ES-I3 (cell line): ENCODE measurements at regions not wholly inside any gene's neighbourhood (a gene's known extent, or its start where the extent isn't known, plus 50 kb on each side); places are given as distances from the start of the nearest gene placed in this dataset.

Experiments used
- H3K36me3 ChIP-seq: 2 replicates; pipeline ENCODE4 v1.6.1; 2013; ENCODE audit warnings: mild to moderate bottlenecking, low read length, control low read depth, moderate library complexity; ENCODE audit not compliant: insufficient read depth
- H3K4me1 ChIP-seq: 2 replicates; pipeline ENCODE4 v1.6.1; 2013; ENCODE audit warnings: mild to moderate bottlenecking, control low read depth, low read length; ENCODE audit not compliant: insufficient read depth
- H3K9ac ChIP-seq: 2 replicates; pipeline ENCODE4 v1.6.1; 2013; ENCODE audit warnings: low read depth, mild to moderate bottlenecking, low read length, moderate library complexity
- H3K9me3 ChIP-seq: 2 replicates; pipeline ENCODE4 v1.6.1; 2013; ENCODE audit warnings: mild to moderate bottlenecking, low read length, moderate library complexity; ENCODE audit not compliant: control insufficient read depth, insufficient read depth

DNA sequence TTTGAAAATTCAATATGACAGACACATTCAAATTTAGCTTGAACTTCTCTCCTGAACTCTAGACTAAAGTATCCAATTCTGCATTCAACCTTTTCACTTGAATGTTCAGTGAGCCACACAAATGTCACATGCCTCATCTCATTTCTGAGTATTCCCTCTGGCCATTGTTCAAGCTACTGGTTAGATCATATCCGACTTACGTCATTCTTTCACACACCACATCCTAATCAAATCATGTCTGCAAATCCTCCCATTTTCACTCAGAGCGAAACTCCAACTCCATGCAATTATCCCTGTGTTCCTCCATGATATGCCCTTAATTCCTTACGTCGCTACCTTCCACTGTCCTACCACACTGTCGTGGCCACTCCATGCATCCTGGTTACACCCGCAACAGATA, 425.1 kb downstream of the CBLN2 start:
- H3K36me3 ChIP-seq: no peaks in the 10 kb centered on the region
- no peaks in the 10 kb centered on the region for H3K9me3 ChIP-seq
- H3K4me1 ChIP-seq: no peaks in the 10 kb centered on the region
- H3K9ac ChIP-seq: no peak overlapping the region

DNA sequence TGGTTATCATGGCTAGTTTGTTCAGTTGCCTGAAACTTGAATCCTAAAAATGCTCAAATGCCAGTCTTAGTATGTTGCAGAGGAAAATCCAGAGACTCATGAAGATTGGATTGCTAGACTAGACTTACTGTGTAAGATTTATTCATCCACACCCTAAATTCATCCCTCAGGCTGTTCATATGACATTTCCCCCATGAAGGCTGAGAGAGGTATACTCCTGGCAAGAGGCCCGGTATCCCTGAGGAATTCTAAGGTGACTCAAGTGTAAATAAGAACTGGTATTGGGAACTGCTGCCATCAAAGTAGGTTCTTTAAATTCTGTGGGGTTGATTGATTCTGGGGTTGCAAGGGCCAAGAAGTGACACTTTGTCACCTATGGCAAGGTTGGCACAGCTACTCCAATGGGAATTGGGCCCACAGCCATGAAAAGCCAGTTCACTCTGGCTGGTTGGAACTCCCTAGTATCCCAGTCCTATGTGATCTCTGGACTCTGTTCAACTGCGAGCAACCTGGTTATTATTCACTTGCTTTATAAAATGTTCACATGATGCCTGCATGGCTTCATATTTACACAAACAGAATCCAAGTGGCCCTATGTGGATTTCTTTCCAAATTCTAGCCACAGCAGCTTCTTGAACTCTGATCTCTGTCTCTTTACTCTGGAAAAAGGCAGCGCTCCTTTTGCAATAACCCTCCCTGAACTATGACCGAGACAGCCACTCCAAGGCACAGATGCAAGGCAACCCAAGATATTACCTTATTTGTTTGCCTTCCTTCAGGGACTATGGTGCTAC, 429.1 kb downstream of the CBLN2 start:
- no peaks in the 10 kb centered on the region for H3K4me1 ChIP-seq
- no peaks in the 10 kb centered on the region for H3K9me3 ChIP-seq
- H3K9ac ChIP-seq: no peak overlapping the region

DNA sequence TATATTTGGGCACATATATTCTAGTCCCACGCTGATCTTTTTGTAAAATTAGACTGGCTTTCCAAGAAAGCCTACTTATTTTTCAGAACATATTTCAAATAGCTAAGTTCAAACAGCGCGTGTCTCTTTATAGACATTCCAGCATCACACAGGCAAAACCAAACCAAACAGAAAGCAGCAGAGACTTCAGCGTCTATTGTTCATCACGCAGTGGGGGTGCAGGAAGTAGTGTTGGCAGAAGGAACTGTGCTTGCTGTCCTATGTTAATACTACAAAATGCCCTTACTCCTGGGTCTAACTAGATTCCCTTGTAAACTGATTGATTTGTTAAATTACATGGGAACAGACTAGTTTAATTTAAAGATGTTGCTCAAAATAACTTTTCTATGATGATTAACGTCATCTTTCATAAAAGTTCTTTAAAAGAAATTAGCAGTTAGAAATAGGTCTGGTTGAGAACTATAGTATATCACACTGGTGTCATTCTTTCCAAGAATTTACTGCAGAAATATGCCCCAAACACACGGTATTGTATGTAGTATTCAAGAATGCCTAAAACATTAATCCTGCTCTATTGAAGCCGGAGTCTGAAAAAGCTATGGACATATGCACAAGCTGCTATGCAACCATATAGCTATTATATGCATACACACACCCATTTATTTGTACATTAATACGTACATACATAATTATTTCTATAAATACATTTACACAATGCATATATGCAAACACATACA, 436.3 kb downstream of the CBLN2 start:
- no peaks in the 10 kb centered on the region for H3K9me3 ChIP-seq
- no peaks in the 10 kb centered on the region for H3K36me3 ChIP-seq
- peaks cover 8% of the 10 kb centered on the region; the same call in 1 of the 2 replicates for H3K4me1 ChIP-seq
- no peak overlapping the region for H3K9ac ChIP-seq

More for the DNA sequence above, 429.1 kb downstream of the CBLN2 start:
- no peaks in the 10 kb centered on the region for H3K36me3 ChIP-seq

DNA sequence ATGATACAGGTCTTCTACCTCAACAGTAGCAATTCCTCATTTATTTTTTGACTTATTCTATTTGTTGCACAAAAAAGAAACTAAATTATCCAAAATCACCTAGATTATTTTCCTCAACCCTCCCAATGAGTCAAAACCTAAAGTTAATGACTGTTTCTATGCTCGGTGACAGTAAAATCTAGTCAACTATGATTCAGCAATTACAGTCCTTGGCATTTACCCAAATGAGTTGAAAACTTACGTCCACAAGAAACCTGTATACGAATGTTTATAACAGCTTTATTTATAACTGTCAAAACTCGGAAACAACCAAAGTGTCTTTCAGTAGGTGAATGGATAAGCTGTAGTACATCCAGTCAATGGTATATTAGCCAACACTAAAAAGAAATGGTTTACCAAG, 439.3 kb downstream of the CBLN2 start:
- Histone ChIP-seq H3K4me1 (peaks cover 8% of the 10 kb centered on the region; the same call in 1 of the 2 replicates), H3K36me3 (no peaks in the 10 kb centered on the region), H3K9ac (no peak overlapping the region), H3K9me3 (no peaks in the 10 kb centered on the region)

DNA sequence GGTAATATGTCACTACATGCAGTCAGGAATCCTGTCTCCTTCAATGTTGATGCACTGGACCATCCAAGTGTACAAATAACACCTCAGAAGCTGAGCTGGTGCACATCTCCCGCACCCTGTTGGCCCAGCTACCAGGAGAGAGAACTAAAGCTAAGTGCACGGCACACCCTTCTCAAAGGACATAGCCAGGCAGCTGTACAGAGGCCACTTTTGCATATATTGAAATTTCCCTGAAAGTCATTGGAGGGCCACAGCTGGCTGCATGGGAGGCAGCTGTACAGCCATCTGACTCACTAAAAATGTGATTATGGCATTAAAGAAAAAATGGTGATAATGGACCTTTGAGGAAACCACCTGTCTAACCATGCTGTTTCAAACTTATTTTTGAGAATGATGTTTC, 441.7 kb downstream of the CBLN2 start:
- Histone ChIP-seq H3K9ac (no peak overlapping the region), H3K36me3 (no peaks in the 10 kb centered on the region), H3K4me1 (no peaks in the 10 kb centered on the region), H3K9me3 (no peaks in the 10 kb centered on the region)

DNA sequence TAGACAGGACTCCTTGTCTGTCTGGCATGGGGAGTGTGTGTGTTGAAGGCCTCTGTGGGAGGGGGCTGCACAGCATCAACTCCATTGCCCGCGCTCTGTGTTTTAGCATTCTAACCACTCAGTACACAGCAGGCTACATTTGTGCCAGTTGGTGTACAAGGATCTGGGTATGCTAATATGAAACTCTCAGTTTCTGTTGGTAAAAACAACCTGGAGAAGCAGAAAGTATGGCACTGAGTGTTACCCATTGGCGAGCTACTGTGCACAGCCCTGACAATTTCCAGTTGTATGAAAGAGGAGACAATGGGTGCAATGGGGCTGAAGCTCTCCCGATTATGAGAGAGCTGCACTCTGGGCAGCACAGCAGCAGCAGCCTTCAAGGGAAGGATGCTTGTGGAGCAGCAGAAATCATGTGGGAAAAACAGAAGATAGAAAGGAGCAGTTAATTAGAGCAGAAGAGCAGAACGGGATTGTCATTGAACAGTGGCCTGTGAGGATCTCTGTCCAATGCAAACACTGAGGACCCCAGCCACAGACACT, 443.6 kb downstream of the CBLN2 start:
- Histone ChIP-seq H3K9ac (no peak overlapping the region), H3K4me1 (no peaks in the 10 kb centered on the region), H3K36me3 (no peaks in the 10 kb centered on the region), H3K9me3 (no peaks in the 10 kb centered on the region)

DNA sequence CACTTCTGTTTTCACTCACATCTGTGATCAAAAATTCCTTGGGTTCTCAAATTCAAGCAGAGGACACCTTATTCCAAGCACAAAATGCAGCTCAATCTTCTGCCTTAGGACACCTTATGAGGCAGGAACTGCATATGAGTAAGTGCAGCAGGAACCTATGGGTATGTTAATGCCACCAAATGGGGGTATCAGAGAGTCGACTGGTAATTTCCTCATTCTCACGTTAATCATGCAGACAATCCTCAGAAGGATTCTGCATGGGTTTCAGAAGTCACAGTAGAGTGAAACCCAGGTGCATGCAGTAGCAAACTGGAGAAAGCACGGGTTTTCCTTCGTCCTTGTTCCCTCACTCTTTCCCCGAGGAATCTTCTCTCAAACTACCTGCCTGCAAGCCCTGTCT, 452.8 kb downstream of the CBLN2 start:
- H3K9me3 ChIP-seq: no peaks in the 10 kb centered on the region
- H3K4me1 ChIP-seq: peaks cover 14% of the 10 kb centered on the region; the same call in 1 of the 2 replicates
- peak overlapping the region; percentile 24; the same call in 1 of the 2 replicates for H3K9ac ChIP-seq
- H3K36me3 ChIP-seq: no peaks in the 10 kb centered on the region

DNA sequence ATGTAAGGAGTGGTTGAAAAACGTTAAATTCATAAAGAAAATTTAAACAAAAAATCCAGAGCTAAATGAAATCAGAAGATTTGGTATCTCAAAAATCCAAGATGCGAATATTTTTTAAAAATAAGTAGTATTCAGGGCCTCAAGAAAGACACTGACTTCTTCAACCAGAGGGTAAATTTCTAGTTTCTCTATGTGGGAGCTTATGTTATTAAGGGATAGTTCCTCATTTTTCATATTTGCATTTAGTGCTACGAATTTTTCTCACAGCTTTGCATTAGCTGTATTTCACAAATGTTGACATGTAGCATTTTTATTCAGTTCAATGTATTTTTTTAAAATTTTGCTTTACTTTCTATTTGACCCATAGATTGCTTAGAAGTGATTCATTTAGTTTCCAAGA, 454.7 kb downstream of the CBLN2 start:
- H3K9ac ChIP-seq: no peak overlapping the region
- no peaks in the 10 kb centered on the region for H3K9me3 ChIP-seq
- no peaks in the 10 kb centered on the region for H3K36me3 ChIP-seq
- H3K4me1 ChIP-seq: peaks cover 14% of the 10 kb centered on the region; the same call in 1 of the 2 replicates

DNA sequence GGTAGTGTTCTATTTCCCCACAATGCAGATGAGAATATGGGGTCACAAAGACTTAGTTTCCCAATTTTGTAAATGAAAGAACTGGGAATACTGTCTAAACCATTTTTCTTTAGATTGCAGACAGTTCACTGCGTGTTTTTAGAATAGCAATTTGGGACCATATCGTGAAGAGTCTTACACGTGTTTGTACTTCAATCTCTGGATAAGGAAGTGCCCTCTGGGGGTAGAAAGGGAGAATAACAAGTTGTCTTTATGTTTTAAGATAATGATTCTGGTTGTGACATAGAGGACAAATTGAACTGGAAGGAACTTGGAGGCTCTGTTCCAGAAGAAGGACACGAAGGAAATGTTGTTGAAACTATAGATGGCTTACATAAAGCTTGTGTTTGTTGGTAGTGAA, 457.7 kb downstream of the CBLN2 start:
- Histone ChIP-seq H3K4me1 (peaks cover 8% of the 10 kb centered on the region; the same call in 1 of the 2 replicates), H3K9me3 (peaks cover 3% of the 10 kb centered on the region; the same call in 1 of the 2 replicates), H3K9ac (no peak overlapping the region), H3K36me3 (no peaks in the 10 kb centered on the region)

DNA sequence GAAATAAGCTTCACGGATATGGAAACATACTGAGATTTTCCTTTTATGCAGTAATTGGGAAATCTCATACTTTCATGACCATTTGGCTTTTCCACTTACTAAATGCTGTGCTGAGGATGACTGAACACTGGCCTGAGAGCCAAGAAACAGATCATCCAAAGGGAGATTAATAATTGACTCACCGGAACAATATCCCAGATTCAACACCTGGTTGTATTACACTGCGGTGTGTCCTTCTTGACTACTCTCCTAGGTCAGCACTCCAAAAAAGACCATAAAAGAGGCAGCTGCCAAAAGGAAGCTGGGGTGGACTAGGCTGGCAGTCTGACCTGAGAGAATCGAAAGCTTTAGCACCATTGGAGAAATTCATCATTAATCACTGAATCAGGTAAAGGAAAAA, 469.1 kb downstream of the CBLN2 start:
- Histone ChIP-seq H3K36me3 (no peaks in the 10 kb centered on the region), H3K9me3 (no peaks in the 10 kb centered on the region), H3K9ac (no peak overlapping the region), H3K4me1 (no peaks in the 10 kb centered on the region)

DNA sequence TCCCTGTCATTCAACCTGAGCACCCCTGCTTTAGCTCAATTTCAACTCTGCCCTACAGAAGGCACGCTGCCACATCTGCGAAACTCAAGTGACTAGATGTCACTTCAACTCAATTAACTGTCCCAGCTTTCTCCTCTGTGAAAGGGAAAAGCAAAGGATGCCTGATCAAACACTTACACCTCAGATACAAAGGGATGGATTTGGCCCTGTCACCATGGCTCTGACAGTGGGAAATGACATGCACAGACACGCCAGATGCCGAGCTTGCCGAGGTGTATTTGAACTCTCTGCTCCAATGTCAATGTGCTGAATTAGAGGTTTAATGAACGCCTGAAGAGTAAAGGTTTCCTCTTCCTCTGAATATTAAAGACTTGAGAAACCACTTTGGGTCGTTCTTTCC, 481.1 kb downstream of the CBLN2 start:
- H3K4me1 ChIP-seq: no peaks in the 10 kb centered on the region

DNA sequence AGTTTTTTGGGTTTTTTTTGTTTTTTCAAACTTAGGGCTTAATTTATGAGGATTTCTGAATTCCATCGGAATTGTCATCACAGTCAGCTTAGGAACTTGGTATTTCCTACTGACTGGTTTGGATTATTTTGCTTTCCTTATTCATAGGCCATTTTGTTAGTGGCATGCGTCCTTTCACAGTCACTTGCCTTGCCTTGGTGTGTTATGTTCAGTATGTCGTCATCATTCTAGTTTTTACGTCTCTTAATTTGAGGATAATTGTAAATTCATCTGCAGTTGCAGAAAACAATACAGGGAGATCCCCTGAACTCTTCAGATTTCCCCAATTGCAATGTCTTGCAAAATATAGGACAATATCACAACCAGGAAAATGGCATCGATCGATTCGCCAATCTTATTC, 485.3 kb downstream of the CBLN2 start:
- H3K4me1 ChIP-seq: no peaks in the 10 kb centered on the region
- H3K9ac ChIP-seq: no peak overlapping the region
- H3K36me3 ChIP-seq: no peaks in the 10 kb centered on the region
- H3K9me3 ChIP-seq: no peaks in the 10 kb centered on the region

More for the DNA sequence above, 481.1 kb downstream of the CBLN2 start:
- no peaks in the 10 kb centered on the region for H3K9me3 ChIP-seq
- no peaks in the 10 kb centered on the region for H3K36me3 ChIP-seq
- H3K9ac ChIP-seq: no peak overlapping the region

DNA sequence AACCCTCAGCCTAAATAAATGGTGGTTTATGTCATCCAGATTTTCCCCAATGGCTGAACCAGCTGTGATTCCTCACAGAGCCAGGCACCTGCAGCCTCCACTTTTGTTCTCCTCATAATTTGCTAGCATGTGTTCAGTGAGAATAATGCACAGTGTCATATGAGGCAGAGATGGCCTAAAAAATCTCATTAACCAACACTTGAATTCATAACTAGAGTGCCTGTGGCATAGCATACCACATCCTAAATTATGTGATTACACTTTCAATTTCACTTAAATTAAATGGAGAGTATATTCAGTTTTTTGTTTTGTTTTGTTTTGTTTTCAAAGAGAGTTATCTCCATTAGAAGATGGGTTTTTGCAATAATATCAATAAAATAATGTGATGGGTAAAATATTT, 488.0 kb downstream of the CBLN2 start:
- Histone ChIP-seq H3K9me3 (no peaks in the 10 kb centered on the region), H3K9ac (no peak overlapping the region), H3K4me1 (no peaks in the 10 kb centered on the region), H3K36me3 (no peaks in the 10 kb centered on the region)

DNA sequence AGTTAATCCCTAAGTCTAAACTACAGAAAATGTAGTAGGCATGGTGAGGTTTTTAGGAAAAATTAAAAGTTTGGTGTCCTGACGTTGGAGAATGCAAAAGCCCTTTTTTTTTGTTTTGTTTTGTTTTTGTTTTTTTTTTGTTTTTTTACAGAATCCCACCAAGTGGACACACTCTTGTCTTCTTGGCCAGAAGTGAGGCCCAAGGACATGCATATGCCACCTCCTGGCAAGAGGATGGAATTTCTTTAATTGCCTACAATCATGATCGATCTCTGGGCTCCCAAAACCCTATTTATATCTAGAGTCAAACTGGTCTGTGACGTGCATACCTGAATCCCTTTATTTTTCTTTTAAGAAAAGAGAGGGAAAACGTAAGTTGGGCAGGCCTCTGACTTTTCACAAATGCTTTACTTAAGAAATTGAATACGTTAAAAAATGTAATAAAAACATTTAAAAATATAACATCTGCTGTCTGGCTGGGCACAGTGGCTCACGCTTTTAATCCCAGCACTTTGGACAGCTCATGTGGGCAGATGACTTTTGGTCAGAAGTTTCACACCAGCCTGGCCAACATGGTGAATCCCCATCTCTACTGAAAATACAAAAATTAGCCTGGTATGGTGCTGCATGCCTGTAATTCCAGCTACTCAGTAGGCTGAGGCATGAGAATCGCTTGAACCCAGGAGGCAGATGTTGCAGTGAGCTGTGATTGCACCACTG, 502.7 kb downstream of the CBLN2 start:
- Histone ChIP-seq H3K36me3 (no peaks in the 10 kb centered on the region), H3K9me3 (no peaks in the 10 kb centered on the region), H3K4me1 (no peaks in the 10 kb centered on the region), H3K9ac (no peak overlapping the region)
